ENCODE measurements at regions not wholly inside any gene's neighbourhood (a gene's known extent, or its start where the extent isn't known, plus 50 kb on each side); places are given as distances from the start of the nearest gene placed in this dataset.
"Not testable (repeated sequence)": the region's sequence is repeated elsewhere in the genome, so short reads cannot be mapped to it uniquely, and the experiment has no call there.

- DNase-seq (ENCODE audit: low spot score) = no peak
Measured at GRCh38 chr6:15839969-15840541, 177.2 kb upstream of the DTNBP1 start.

GRCh38 chr6:15837205-15837604 lies 174.4 kb upstream of the DTNBP1 start:
- no peak for DNase-seq (ENCODE audit: low spot score)

GRCh38 chr6:15832841-15833240 lies 170.0 kb upstream of the DTNBP1 start:
- DNase-seq (ENCODE audit: low spot score) = no peak

GRCh38 chr6:15829156-15829555 lies 166.3 kb upstream of the DTNBP1 start:
- DNase-seq (ENCODE audit: low spot score) = no peak

DNA sequence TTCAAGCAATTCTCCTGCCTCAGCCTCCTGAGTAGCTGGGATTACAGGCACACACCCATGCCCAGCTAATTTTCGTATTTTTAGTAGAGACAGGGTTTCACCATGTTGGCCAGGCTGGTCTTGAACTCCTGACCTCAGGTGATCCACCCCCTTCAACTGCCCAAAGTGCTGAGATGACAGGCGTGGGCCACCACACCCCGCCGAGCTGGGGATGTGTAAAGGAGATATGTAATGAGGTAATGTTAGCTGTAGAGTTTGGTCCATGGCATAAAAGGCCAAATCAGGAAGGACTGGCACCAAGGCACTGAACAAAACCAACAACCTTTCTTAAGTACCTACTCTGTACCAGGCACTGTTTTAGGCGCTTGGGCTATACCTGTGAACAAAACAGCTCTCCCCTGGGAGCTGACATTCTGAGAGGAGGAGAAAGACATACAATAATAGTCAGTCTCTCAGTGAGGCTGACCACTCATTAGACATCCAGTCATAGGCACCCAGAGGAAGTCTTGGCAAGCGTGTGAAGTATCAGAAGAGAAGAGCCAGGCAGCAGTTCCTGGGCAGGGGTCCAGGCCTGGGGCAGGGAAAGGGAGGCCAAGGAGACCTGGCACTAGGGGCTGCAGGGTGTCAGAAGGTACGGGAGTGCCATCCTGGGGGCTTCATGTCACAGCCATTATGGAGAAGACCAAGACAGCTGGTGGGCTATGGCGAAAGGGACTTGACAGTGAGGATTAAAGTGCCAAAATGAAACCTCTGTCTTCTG lies 164.8 kb upstream of the DTNBP1 start:
- no peak for DNase-seq (ENCODE audit: low spot score)

DNA sequence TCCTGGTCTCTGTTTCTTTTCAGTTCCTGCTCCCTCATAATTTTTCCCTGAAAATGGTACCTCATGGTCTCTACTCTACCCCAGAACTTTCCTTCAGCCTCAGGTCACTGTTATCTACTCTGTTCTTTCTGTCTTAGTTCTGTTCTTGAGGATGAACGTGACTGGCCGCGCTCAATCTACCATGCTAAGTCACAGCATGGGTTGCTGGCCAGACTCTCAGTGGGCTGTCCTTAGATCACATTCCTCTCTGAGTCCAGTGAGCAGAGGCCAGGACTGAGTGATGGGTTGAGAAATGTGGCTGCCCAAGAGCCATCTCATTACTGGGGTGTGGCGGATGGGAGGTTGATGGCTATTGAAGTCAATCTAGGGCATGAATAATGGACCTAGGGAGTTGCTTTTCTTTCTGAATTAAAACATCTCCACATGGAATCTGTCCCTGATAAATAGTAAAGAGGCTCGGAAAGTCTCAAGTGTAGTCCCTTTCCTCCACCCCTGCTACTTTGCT lies 164.0 kb upstream of the DTNBP1 start:
- no peak for DNase-seq (ENCODE audit: low spot score)

DNA sequence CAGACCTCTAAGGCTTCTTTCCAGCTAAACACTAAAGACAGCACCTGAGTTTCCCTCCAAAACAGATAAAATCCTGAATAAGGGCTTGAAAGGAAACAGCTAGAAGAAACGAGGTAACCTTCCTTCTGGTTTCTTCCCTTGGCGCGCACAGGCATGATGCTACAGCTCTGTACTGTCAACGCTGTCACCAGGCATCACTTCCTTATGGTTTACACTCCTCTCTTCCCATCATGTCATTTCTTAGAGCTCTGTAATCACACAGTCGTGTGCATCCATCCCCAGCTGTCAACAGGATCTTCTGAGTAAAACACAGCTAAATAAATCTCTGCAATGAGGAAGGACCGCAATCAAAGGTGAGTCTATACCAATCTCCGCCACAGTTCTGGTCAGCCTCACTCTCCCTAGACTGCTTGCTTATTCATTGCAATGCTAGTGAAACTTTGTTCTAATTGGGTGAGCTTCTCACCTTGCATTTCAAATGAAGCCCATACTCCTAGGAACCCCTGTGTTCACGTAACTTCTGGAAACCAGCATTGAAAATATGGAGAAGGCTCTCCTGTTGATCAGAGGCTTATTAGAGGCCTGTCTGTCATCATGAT lies 162.6 kb upstream of the DTNBP1 start:
- DNase-seq (ENCODE audit: low spot score) = no peak

- DNase-seq (ENCODE audit: low spot score) = no peak
Measured at GRCh38 chr6:15824811-15825210, 162.0 kb upstream of the DTNBP1 start.

DNA sequence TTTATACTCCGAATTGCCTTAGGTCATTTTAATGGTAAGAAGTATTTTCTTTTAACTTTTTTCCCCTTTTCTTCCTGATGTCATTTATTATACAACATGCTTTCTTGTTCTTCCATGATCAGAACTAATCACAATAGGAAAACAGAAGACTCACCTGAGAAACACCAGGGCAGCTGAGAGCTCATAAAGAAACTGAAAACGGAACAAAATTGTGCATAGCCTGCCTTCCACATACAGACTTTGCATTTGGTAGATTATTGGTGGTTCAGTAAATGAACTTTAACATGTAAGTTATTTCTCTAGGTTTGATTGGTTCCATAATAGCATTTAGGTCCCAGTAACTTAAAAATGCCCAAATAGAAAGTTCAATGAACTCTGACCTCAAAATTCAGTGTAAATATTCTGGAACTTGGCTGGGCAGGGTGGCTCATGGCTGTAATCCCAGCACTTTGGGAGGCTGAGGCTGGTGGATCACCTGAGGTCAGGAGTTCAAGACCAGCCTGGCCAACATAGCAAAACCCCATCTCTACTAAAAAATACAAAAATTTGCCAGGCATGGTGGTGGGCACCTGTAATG lies 161.1 kb upstream of the DTNBP1 start:
- DNase-seq (ENCODE audit: low spot score) = no peak

- DNase-seq (ENCODE audit: low spot score) = no peak
Measured at GRCh38 chr6:15822835-15823234, 160.0 kb upstream of the DTNBP1 start.

DNA sequence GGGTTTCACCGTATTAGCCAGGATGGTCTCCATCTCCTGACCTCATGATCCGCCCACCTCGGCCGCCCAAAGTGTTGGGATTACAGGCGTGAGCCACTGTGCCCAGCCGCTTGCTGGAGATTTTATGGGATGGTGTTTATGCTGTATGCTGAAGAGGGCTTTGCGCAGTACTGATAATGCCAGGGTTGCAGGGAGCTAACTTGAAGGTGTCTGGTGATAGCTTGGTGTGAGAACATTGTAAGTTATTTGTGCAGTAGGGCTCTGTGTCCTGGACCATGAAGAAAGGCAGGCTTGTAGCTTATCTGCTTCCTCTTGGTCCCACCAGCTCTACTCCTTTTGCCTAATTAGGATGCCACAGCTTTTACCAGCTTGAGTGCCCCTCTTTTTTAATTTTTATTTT lies 157.0 kb upstream of the DTNBP1 start:
- no peak for DNase-seq (ENCODE audit: low spot score)

GRCh38 chr6:15819226-15819625 lies 156.4 kb upstream of the DTNBP1 start:
- DNase-seq (ENCODE audit: low spot score) = no peak

- no peak for DNase-seq (ENCODE audit: low spot score)
Measured at GRCh38 chr6:15818491-15818890, 155.7 kb upstream of the DTNBP1 start.

GRCh38 chr6:15818044-15818443 lies 155.2 kb upstream of the DTNBP1 start:
- no peak for DNase-seq (ENCODE audit: low spot score)

GRCh38 chr6:15817100-15817499 lies 154.3 kb upstream of the DTNBP1 start:
- DNase-seq (ENCODE audit: low spot score) = no peak

GRCh38 chr6:15816661-15817060 lies 153.8 kb upstream of the DTNBP1 start:
- DNase-seq (ENCODE audit: low spot score) = no peak

DNA sequence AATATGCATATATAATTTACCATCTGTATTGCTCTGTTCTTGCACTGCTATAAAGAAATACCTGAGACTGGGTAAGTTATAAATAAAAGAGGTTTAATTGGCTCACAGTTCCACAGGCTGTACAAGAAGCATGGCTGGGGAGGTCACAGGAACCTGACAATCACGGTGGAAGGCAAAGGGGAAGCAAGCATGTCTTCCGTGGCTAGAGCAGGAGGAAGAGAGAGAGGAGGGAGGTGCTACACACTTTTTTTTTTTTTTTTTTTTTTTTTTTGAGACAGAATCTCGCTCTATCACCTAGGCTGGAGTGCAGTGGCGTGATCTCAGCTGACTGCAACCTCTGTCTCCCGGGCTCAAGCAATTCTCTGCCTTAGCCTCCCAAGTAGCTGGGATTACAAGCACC lies 150.9 kb upstream of the DTNBP1 start:
- not testable (repeated sequence) for DNase-seq (ENCODE audit: low spot score)

DNA sequence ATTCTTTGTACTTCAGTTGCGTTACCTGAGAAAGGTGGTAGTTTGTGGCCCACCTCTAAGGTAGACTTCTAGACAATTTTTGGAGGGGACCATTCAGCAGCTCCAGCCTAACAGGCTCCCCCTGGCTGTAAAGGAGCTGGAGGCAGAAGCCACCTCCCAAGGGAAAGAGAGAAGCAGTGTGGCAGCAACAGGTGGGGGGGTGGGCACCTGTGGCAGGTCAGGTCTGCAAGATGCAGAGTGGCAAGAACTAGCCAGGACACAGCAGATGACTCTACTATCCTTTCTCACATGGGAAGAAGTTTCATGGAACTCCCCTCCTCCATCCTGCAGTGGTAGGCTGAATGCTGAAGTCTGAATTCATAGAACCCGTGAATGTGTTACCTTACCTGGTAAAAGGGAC lies 148.3 kb upstream of the DTNBP1 start:
- no peak for DNase-seq (ENCODE audit: low spot score)

DNA sequence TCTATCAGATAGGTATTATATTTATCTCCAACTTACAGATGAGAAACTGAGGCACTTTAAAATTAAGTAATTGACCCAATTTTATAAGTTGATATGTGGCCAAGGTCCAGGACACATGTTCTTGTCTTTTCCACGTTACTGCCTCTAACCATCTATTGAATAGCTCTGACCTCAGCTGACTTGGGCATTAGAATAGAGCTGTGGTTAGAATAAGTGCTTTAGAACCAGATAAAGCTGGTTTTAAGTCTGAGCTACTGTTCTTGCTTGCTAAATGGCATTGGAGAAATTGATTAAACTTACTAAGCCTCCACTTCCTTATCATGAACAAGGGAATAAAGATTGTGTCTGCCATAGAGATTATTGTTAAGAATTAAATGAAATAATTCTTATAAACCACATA lies 147.8 kb upstream of the DTNBP1 start:
- no peak for DNase-seq (ENCODE audit: low spot score)

- DNase-seq (ENCODE audit: low spot score) = no peak
Measured at GRCh38 chr6:15809367-15809766, 146.5 kb upstream of the DTNBP1 start.

- DNase-seq (ENCODE audit: low spot score) = no peak
Measured at GRCh38 chr6:15804164-15805154, 141.6 kb upstream of the DTNBP1 start.

DNA sequence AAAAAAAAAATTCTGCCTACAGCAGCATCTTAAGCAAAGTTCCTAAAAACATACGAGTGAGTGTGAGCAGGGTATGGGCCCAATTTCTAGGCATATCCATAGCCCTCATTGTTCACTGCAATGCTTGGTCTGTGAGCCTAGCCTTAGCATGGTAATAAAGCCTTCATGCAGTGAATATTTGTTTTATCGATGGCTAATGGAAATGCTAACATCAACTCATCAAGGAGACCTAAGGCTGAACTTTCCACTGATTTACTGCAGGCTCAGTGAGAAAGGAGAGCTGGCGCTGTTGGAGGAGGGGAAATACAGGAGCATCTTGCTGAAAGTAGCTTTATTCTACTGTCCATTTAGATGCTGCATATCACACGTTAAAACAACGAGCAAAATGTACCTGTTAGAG lies 139.6 kb upstream of the DTNBP1 start:
- no peak for DNase-seq (ENCODE audit: low spot score)
